SIG-M5 treated with dmso at 0.1 percent for 504 hours (cell line): ENCODE measurements at regions not wholly inside any gene's neighbourhood (a gene's known extent, or its start where the extent isn't known, plus 50 kb on each side); places are given as distances from the start of the nearest gene placed in this dataset.
A peak's percentile ranks its signal among the peaks of the same experiment; 100 is the strongest.

ENCODE experiments used
- DNase-seq: peaks from one replicate; lab custom pipeline; 2025; ENCODE audit not compliant: unreplicated experiment; lab: John Stamatoyannopoulos, UW

DNA sequence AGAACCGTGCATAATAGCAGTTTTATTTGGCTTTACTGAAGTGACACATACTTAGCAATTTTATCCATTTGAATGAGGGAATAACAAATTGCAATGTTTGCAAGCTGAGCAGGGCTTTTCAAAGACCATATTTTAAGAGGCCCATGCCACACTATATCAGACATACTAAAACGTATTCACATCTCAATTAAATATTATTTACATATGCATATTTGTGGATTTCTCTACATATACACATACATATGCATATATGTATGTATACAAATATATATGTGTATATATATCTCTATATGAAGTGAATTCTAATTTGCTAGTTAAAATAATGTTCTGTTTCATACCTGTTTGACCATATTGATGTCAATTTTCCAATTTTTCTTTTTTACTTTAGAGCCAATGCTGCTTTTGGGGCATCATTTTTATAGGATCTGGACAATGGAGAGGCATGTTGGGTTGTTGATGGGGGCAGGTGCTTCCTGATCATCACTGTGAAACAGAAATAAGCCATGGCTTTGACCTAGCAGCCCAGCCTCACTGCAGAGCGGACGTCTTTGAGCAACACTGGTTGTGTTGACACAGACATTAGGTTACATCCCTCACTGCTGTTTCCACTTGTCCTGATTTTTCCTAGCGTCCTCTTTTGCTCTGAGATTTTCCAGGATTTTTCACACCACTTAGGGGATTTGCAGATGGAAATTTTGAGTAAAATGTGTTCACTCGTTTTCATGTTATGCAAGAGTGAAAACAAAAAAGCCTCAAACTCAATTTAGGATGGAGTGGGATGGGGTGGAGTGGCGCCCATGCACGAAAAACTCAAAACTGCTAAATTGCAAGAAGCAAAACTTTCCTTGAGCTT lies 56.9 kb downstream of the RDH14 start:
- DNase-seq, result no peak

DNA sequence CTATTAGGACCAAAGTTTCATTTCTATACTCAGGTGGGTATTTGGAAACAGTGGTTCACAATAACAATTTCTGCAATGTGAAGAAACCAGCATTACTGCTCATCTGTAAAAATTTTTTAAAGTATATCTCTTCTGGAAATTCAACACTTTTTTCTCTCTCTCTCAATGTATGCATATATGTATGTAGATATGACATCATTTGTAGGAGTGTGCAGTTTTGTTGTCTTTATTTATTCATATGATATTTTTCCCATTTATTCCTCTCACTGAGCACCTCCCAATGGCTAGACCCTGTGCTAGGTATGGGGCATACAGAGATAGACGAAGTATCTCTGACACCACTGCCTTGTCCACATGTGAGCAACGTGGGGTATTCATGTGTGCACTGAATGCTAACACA lies 58.3 kb downstream of the RDH14 start:
- no peak for DNase-seq

DNA sequence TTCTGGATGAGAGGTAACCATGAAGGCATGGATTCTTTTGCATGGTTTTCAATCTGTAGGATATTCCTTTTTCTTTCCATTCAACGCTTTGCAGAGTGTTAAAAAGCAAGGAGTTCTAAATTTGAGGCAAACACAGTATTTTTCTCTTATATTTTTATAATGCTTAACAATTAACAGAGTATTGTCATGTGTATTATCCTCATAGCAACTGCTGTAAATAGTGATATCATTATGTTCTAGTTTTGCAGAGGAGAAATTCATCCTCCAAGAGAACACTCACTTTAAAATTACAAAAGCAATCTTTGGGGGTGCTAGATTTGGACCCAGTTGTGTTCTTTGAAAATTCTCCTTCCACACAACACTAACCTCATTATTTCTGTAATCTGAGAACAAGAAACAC lies 58.7 kb downstream of the RDH14 start:
- DNase-seq, result no peak

- DNase-seq, result no peak
Measured at GRCh38 chr2:18501156-18501555, 59.3 kb downstream of the RDH14 start.

- no peak for DNase-seq
Measured at GRCh38 chr2:18500333-18500732, 60.1 kb downstream of the RDH14 start.

GRCh38 chr2:18498531-18498930 lies 61.9 kb downstream of the RDH14 start:
- DNase-seq, result no peak

- DNase-seq, result no peak
Measured at GRCh38 chr2:18496516-18496915, 63.9 kb downstream of the RDH14 start.

DNA sequence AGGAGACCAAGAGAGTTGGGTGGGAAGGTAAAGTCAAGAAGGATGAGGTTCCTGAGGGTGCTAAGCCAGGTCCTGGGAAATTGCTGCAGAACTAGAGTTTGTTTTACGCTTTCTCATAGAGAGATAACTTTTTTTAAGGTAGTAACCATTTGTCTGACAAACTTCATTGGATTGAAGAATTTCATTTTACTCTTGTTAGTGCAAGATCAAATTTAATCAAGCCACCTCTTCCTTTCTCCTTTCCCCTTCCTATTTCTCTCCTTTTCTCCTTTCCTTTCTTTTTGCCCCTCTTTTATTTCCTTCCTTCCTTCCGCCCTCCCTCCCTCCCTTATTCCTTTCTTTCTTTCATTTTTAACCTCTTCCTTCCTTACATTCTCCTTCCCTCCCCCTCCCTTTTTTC lies 65.4 kb downstream of the RDH14 start:
- DNase-seq, result no peak

DNA sequence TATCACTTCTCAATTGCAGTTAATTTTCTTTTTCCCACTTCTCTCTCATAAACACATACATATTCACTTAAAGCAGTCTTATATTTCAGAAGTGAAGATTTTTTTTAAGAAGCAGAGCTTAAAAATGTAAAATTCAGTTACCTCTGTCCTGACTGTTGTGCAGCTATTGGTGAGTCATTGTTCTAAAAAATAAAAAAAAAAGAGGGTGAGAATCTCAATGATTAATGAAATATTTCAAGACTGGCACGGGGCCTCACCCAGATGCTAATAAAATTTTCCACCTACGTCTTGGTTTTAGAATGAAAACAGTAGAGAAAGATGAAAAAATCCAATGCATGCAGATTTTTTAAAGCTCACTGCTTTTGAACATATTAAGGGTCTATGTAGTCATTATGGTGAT lies 67.7 kb downstream of the RDH14 start:
- DNase-seq, result no peak

DNA sequence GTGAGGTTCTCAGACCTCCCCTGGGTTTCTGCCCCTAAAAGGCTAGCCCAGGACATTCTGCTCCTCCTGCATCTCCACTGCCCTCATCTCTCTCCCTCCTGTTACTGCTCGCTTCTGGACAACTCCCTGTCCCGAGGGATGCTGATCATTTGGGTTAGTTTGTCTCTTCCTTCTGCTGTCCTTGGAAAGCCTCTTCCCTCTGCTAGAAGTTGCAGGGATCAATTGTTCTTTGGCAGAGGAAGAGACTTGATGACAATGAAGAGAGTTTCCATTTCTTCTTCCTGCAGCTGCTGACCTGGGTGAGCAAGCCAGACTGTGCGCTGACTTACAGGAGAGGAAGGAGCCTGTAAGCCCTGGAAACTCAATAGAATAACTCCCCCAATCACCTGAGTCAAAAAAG lies 68.9 kb downstream of the RDH14 start:
- no peak for DNase-seq

- DNase-seq, result no peak
Measured at GRCh38 chr2:18490901-18491300, 69.6 kb downstream of the RDH14 start.

- no peak for DNase-seq
Measured at GRCh38 chr2:18487106-18487913, 73.1 kb downstream of the RDH14 start.

- no peak for DNase-seq
Measured at GRCh38 chr2:18484625-18485024, 75.8 kb downstream of the RDH14 start.

GRCh38 chr2:18483896-18484295 lies 76.6 kb downstream of the RDH14 start:
- DNase-seq, result no peak

DNA sequence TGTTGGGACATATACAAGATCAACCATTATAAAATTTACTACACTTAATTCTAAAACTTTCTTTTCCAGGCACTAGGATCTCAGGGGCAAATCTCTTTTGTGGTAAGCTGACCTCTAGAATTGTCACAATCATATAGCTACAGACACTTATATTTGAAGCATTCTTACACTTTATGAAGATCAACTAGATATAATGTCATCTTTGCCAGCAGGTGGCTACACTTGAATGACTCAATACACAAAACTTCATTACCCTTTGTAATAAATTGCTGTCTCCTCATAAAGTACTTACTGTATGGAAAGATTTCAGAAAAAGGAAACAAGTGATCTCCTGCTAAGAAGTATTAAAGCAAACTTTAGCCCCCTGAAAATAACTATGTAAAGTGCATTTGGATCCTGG lies 77.8 kb downstream of the RDH14 start:
- DNase-seq, result peak; percentile 10

GRCh38 chr2:18479947-18480369 lies 80.5 kb downstream of the RDH14 start:
- no peak for DNase-seq

- DNase-seq, result no peak
Measured at GRCh38 chr2:18477293-18477692, 83.2 kb downstream of the RDH14 start.

DNA sequence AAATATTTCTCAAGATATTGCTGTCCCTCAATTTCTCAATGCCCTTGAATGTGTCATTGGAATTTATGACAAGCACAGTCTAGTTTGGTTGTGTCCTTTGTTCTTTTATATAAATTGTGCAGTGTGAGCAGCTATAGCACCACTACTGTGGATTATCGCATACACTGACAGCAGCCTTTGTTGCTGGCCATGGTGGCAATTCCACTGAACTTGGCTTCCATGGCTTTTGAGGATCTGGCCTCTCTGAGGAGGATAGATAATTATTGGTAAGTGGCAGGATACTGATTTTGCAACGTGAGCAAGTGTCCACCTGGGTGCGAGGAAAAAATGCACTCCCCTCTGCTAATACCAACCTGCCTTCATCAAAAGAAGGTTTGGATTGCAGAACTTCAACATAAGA lies 84.0 kb downstream of the RDH14 start:
- DNase-seq, result no peak

GRCh38 chr2:18475884-18476283 lies 84.6 kb downstream of the RDH14 start:
- DNase-seq, result no peak

- DNase-seq, result no peak
Measured at GRCh38 chr2:18474700-18475099, 85.8 kb downstream of the RDH14 start.

DNA sequence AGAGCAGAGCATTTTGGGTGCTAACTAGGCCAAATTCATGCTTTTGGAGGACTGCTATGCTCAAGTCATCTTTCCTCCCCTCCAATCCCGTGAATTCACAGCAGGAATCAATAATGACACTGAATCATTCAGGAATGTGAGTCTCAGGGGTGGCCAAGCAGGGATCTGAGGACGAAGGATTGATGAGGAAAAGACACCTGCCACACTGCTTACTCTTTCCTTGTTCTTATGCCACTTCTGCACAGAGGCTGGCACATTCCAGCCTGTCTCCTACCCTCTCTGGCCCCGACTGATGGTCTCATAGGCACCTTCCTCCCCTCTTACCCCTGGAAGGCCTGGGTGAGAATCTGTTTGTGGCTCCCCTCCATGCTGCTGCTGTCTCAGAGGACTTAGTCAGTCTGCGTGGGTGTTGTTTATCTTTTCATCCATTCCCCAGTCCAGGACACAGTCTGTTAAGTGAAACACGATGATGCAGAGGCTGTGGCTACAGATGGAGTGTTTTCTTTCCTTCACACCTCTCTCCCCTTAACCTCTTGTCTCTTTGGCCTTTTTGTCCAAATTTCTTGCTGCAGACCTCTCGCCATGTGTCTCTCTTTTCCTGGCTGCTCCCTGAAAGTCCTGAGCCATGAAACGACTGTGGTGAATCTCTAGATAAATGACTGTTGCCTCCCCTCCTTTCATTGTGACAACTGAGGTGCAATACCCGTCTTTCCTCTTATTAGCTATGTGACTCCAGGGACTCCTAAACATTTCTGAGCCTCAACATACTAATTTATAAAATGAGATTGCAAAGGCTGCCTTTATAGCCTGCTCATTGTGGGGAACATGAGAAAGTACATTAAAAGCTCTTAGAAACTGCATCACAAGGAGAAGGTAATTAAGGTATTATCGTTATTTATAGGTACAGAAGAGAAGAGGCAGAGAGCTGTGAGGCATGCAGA lies 86.9 kb downstream of the RDH14 start:
- no peak for DNase-seq
